ENCODE measurements at regions not wholly inside any gene's neighbourhood (a gene's known extent, or its start where the extent isn't known, plus 50 kb on each side); places are given as distances from the start of the nearest gene placed in this dataset.

- TF ChIP-seq, protein P1, sequence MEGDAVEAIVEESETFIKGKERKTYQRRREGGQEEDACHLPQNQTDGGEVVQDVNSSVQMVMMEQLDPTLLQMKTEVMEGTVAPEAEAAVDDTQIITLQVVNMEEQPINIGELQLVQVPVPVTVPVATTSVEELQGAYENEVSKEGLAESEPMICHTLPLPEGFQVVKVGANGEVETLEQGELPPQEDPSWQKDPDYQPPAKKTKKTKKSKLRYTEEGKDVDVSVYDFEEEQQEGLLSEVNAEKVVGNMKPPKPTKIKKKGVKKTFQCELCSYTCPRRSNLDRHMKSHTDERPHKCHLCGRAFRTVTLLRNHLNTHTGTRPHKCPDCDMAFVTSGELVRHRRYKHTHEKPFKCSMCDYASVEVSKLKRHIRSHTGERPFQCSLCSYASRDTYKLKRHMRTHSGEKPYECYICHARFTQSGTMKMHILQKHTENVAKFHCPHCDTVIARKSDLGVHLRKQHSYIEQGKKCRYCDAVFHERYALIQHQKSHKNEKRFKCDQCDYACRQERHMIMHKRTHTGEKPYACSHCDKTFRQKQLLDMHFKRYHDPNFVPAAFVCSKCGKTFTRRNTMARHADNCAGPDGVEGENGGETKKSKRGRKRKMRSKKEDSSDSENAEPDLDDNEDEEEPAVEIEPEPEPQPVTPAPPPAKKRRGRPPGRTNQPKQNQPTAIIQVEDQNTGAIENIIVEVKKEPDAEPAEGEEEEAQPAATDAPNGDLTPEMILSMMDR (IDR thresholded peaks at IDR 0.05; ENCODE audit: low read depth, low read length, missing input control) = no peak
- TF ChIP-seq ATF3 (IDR thresholded peaks at IDR 0.05) (no peak), JUND (IDR thresholded peaks at IDR 0.05) (no peak), SP1 (IDR thresholded peaks at IDR 0.05) (no peak), EGR1 (IDR thresholded peaks at IDR 0.05; ENCODE audit: low read depth in 2 of 2) (no peak), FOXA2 (IDR thresholded peaks at IDR 0.05) (no peak), FOXA1 (IDR thresholded peaks at IDR 0.05) (no peak), RAD21 (IDR thresholded peaks at IDR 0.05) (no peak), HNF4A (conservative IDR thresholded peaks at IDR 0.05) (no peak), YY1 (IDR thresholded peaks at IDR 0.05) (no peak), REST (IDR thresholded peaks at IDR 0.05) (no peak)
- TF ChIP-seq, protein P2, sequence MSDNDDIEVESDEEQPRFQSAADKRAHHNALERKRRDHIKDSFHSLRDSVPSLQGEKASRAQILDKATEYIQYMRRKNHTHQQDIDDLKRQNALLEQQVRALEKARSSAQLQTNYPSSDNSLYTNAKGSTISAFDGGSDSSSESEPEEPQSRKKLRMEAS (IDR thresholded peaks at IDR 0.05) = no peak
Measured at GRCh38 chr14:47857646-47858045, 182.2 kb upstream of the MDGA2 start.
